Pancreas (tissue), 10 donors: ENCODE measurements at regions not wholly inside any gene's neighbourhood (a gene's known extent, or its start where the extent isn't known, plus 50 kb on each side); places are given as distances from the start of the nearest gene placed in this dataset.

Experiments
- ATAC-seq, 4 donors: fragments of 200-7000 bp; cut with Tn5 transposase; one replicate each; pipeline versions ENCODE4 v1.8.0 to v1.9.1; 2020; ENCODE audit warnings: mild to moderate bottlenecking in 4 of 4, moderate library complexity in 4 of 4
- DNase-seq, 6 donors: peaks; one replicate each; pipeline ENCODE4 v3.0.0-alpha.2; 2020
- FAIRE-seq: peaks from 2 replicates; lab custom pipeline; 2012; peaks lifted over from hg19 to GRCh38; lab: Jason Lieb, UNC
- H3K27ac ChIP-seq, 4 donors: fragments of 200-600 bp; sonication (generic); 1 replicate in 3 of 4; 2 replicates in 1 of 4; pipeline versions ENCODE4 v1.5.0 to v1.8.0; 2020
- H3K27me3 ChIP-seq, 4 donors: fragments of 200-600 bp; one replicate each; pipeline ENCODE4 v1.8.0; 2021
- H3K36me3 ChIP-seq, 3 donors: fragments of 200-600 bp; sonication (generic) in 1 of 3; one replicate each; pipeline versions ENCODE4 v1.5.0 to v1.8.0; 2020 to 2021
- H3K4me1 ChIP-seq, 3 donors: fragments of 200-600 bp; one replicate each; pipeline ENCODE4 v1.8.0; 2021
- H3K4me3 ChIP-seq, 4 donors: fragments of 200-600 bp; sonication (generic) in 2 of 4; one replicate each; pipeline versions ENCODE4 v1.5.0 to v1.8.0; 2020 to 2021
- H3K9me3 ChIP-seq, 4 donors: fragments of 200-600 bp; one replicate each; pipeline ENCODE4 v1.8.0; 2021
- CTCF ChIP-seq, 4 donors: fragments of 200-600 bp; sonication (generic) in 3 of 4; IDR thresholded peaks; one replicate each; pipeline versions ENCODE4 v1.5.0 to v1.8.0; 2021; ENCODE audit warnings: antibody characterized with exemption in 4 of 4
- WGBS, 2 donors: extraction: QIAGEN DNeasy Blood & Tissue Kit; methylation state at CpG; one replicate each; pipeline ENCODE4 v1.1.7; 2013; 5-methylcytosine and 5-hydroxymethylcytosine counted together
- intact Hi-C, 3 donors: fragments of 100-400 bp; cut with DNase I; formaldehyde crosslinking; loops; one replicate each; pipeline versions ENCODE4 v1.11.1 to v1.14.2; 2022
- donor health status: healthy with polysubstance abuse.
- donor health status: DM: no; HTN: no; CAD: no; lungs with moderate emphysema.
- donor health status: DM: no; HTN: no; CAD: no.
- donor health status: control.
- donor health status: control.
- donor health status: Bipolar disorder and iron deficiency.
- donor health status: DM: yes; HTN: yes; CAD: no.
- donor health status: DM: no; HTN: no; CAD: no.
- donor health status: DM: no; HTN: no; CAD: no.
- donor health status: DM: yes; HTN: yes; CAD: no.

- Histone ChIP-seq H3K4me1 (no peaks in the 10 kb centered on the region), H3K36me3 (no peaks in the 10 kb centered on the region), H3K4me3 (no peak overlapping the region), H3K27ac (no peak overlapping the region), H3K9me3 (no peaks in the 10 kb centered on the region), H3K27me3 (no peaks in the 10 kb centered on the region)
- no peak for TF ChIP-seq CTCF (IDR thresholded peaks at IDR 0.05)
- FAIRE-seq (no peak), ATAC-seq (no peak), DNase-seq (no peak)
- intact Hi-C loops, result no loop called here
- 52 to 65% methylated on average over 4 of the region's 4 CpGs for WGBS, 2 donors
Measured at GRCh38 chr3:154583086-154583634, 153.2 kb upstream of the GPR149 start.

- Histone ChIP-seq H3K27me3 (no peaks in the 10 kb centered on the region), H3K4me1 (no peaks in the 10 kb centered on the region), H3K4me3 (no peak overlapping the region), H3K27ac (no peak overlapping the region), H3K36me3 (no peaks in the 10 kb centered on the region), H3K9me3 (no peaks in the 10 kb centered on the region)
- intact Hi-C loops, result no loop called here
- no peak for TF ChIP-seq CTCF (IDR thresholded peaks at IDR 0.05)
- ATAC-seq (no peak), FAIRE-seq (no peak), DNase-seq (no peak)
Measured at GRCh38 chr3:154582501-154582900, 152.5 kb upstream of the GPR149 start.

- ATAC-seq (no peak), DNase-seq (no peak), FAIRE-seq (no peak)
- no peak for TF ChIP-seq CTCF (IDR thresholded peaks at IDR 0.05)
- no peaks in the 10 kb centered on the region for H3K9me3 ChIP-seq
- H3K27me3 ChIP-seq, result no peaks in the 10 kb centered on the region
- no peaks in the 10 kb centered on the region for H3K4me1 ChIP-seq
- 51 to 60% methylated on average over 4 of the region's 4 CpGs for WGBS, 2 donors
- intact Hi-C loops, result no loop called here
- no peaks in the 10 kb centered on the region for H3K36me3 ChIP-seq
- H3K4me3 ChIP-seq, result no peak overlapping the region
- no peak overlapping the region for H3K27ac ChIP-seq
Measured at GRCh38 chr3:154571553-154572226, 141.7 kb upstream of the GPR149 start.

GRCh38 chr3:154568064-154568463 lies 138.1 kb upstream of the GPR149 start:
- Histone ChIP-seq H3K4me3 (no peak overlapping the region), H3K9me3 (no peaks in the 10 kb centered on the region), H3K27ac (no peak overlapping the region), H3K4me1 (no peaks in the 10 kb centered on the region), H3K36me3 (no peaks in the 10 kb centered on the region), H3K27me3 (no peaks in the 10 kb centered on the region)
- no peak for TF ChIP-seq CTCF (IDR thresholded peaks at IDR 0.05)
- FAIRE-seq, result no peak
- no peak for DNase-seq
- ATAC-seq, result no peak
- intact Hi-C loops, result no loop called here
- 50 to 62% methylated on average over 3 of the region's 3 CpGs for WGBS, 2 donors

- H3K9me3 ChIP-seq, result no peaks in the 10 kb centered on the region
- no peak for FAIRE-seq
- WGBS, 2 donors, result 36 to 48% methylated on average over 2 of the region's 2 CpGs
- TF ChIP-seq CTCF (IDR thresholded peaks at IDR 0.05), result no peak
- no peaks in the 10 kb centered on the region for H3K4me1 ChIP-seq
- DNase-seq, result no peak
- no peak for ATAC-seq
- H3K4me3 ChIP-seq, result no peak overlapping the region
- H3K27ac ChIP-seq, result no peak overlapping the region
- H3K27me3 ChIP-seq, result no peaks in the 10 kb centered on the region
- intact Hi-C loops, result no loop called here
- no peaks in the 10 kb centered on the region for H3K36me3 ChIP-seq
Measured at GRCh38 chr3:154559623-154560022, 129.6 kb upstream of the GPR149 start.
